ENCODE measurements at regions not wholly inside any gene's neighbourhood (a gene's known extent, or its start where the extent isn't known, plus 50 kb on each side); places are given as distances from the start of the nearest gene placed in this dataset.

- TF ChIP-seq SP1 (IDR thresholded peaks at IDR 0.05) (no peak), EGR1 (IDR thresholded peaks at IDR 0.05; ENCODE audit: low read depth in 2 of 2) (no peak), HNF4G (IDR thresholded peaks at IDR 0.05) (no peak), HNF4A (conservative IDR thresholded peaks at IDR 0.05) (no peak), YY1 (IDR thresholded peaks at IDR 0.05) (no peak), ZBTB33 (IDR thresholded peaks at IDR 0.05) (no peak), FOXA2 (IDR thresholded peaks at IDR 0.05) (no peak), RXRA (IDR thresholded peaks at IDR 0.05) (no peak), NR2F2 (IDR thresholded peaks at IDR 0.05) (no peak), CTCF (IDR thresholded peaks at IDR 0.05; ENCODE audit: low read depth, low read length, missing input control) (no peak), GABPA (IDR thresholded peaks at IDR 0.05 in 1 of 2, conservative IDR thresholded peaks at IDR 0.05 in 1 of 2) (no peak), ATF3 (IDR thresholded peaks at IDR 0.05) (no peak), MAX (IDR thresholded peaks at IDR 0.05) (no peak), JUND (IDR thresholded peaks at IDR 0.05) (no peak), REST (IDR thresholded peaks at IDR 0.05) (no peak), RAD21 (IDR thresholded peaks at IDR 0.05) (no peak)
- H3K9ac ChIP-seq (ENCODE audit: low read depth in 1 of 2, low read length in 2 of 2), result no peak overlapping the region
- no peaks in the 10 kb centered on the region for H3K27me3 ChIP-seq (ENCODE audit: control insufficient read depth in 4 of 4, insufficient read depth in 4 of 4, low read length in 3 of 4)
- DNase-seq (ENCODE audit: low spot score), result no peak
- H3K36me3 ChIP-seq (ENCODE audit: control insufficient read depth in 4 of 4, insufficient read depth in 3 of 4, low read depth in 1 of 4, low read length in 3 of 4), result no peaks in the 10 kb centered on the region
- no peak overlapping the region for H3K27ac ChIP-seq (ENCODE audit: low read depth in 1 of 2, low read length in 2 of 2)
- no peaks in the 10 kb centered on the region for H3K4me1 ChIP-seq (ENCODE audit: control insufficient read depth in 4 of 4, insufficient read depth in 4 of 4, low read length in 3 of 4)
- H3K9me3 ChIP-seq (ENCODE audit: control insufficient read depth in 4 of 4, low read length in 3 of 4), result no peaks in the 10 kb centered on the region
- WGBS, result 65% methylated on average over 2 of the region's 2 CpGs
- no peak overlapping the region for H3K4me3 ChIP-seq (ENCODE audit: low read depth in 1 of 3, low read length in 3 of 3)
Measured at GRCh38 chr4:143762511-143762910, 62.0 kb upstream of the FREM3 start.
